SJCRH30 (cell line): ENCODE measurements at regions not wholly inside any gene's neighbourhood (a gene's known extent, or its start where the extent isn't known, plus 50 kb on each side); places are given as distances from the start of the nearest gene placed in this dataset.

Experiments
- DNase-seq, 2 experiments: peaks; one replicate each; pipeline ENCODE4 v3.0.0-alpha.2; 2015 to 2020
- H3K27ac ChIP-seq: fragments of 250-450 bp; sonication (Bioruptor Pico); 2 replicates; pipeline ENCODE4 v1.5.1; 2020; ENCODE audit warnings: mild to moderate bottlenecking, moderate library complexity
- H3K27me3 ChIP-seq: fragments of 250-450 bp; sonication (Bioruptor Pico); 2 replicates; pipeline ENCODE4 v1.5.1; 2020; ENCODE audit warnings: mild to moderate bottlenecking, moderate library complexity
- H3K36me3 ChIP-seq: fragments of 250-450 bp; sonication (Bioruptor Pico); 2 replicates; pipeline ENCODE4 v1.5.1; 2020; ENCODE audit warnings: mild to moderate bottlenecking, moderate library complexity
- H3K4me1 ChIP-seq: fragments of 250-450 bp; sonication (Bioruptor Pico); 2 replicates; pipeline ENCODE4 v1.5.1; 2020; ENCODE audit warnings: mild to moderate bottlenecking, moderate library complexity
- H3K4me3 ChIP-seq: fragments of 250-450 bp; sonication (Bioruptor Pico); 2 replicates; pipeline ENCODE4 v1.5.1; 2020; ENCODE audit warnings: mild to moderate bottlenecking, moderate library complexity
- H3K9me3 ChIP-seq: fragments of 250-450 bp; sonication (Bioruptor Pico); replicated peaks from 2 replicates; pipeline ENCODE4 v1.5.1; 2020; ENCODE audit warnings: mild to moderate bottlenecking, moderate library complexity

GRCh38 chr20:53711333-53712211 is 117.9 kb upstream of the ZNF217 start:
- Histone ChIP-seq H3K27me3 (no peaks in the 10 kb centered on the region), H3K36me3 (no peaks in the 10 kb centered on the region), H3K9me3 (no peaks in the 10 kb centered on the region), H3K27ac (no peak overlapping the region), H3K4me1 (peaks cover 23% of the 10 kb centered on the region), H3K4me3 (no peak overlapping the region)
- DNase-seq = no peak

- no peaks in the 10 kb centered on the region for H3K27me3 ChIP-seq
- no peaks in the 10 kb centered on the region for H3K9me3 ChIP-seq
- no peaks in the 10 kb centered on the region for H3K36me3 ChIP-seq
- DNase-seq = peak; percentile 93 to 99
- H3K4me3 ChIP-seq = no peak overlapping the region
- H3K27ac ChIP-seq = peak overlapping the region; percentile 32
- peaks cover 32% of the 10 kb centered on the region for H3K4me1 ChIP-seq
Observed at GRCh38 chr20:53708129-53708968, 114.7 kb upstream of the ZNF217 start.

DNA sequence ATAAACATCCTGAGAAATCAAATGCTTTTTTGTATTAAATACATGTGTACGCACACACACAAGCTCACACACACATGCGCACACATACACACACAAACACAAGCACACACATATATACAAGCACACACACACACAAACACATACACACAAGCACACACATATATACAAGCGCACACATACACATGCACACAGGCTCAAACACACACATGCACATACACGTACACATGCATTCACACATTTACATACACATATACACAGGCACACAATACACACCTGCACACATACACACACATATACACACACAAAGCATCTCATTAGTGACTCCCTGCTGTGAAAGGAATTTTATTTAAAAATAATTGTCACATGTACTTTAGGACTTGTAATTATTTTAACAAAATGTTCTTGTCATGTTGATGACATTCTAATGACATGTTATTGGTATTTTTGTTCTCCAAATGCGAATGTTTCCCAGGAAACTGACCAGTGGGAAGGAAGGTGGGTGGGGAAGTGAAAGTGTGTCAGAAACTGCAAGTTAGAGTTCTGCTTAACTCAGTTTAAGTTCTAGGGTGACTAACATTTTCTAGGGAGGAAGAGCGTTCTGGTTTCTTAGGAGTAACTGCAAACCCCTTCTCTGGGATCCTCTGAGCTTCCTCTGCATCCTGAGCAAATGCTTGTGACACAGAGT is 113.9 kb upstream of the ZNF217 start:
- H3K4me1 ChIP-seq = peaks cover 32% of the 10 kb centered on the region
- no peaks in the 10 kb centered on the region for H3K27me3 ChIP-seq
- no peak for DNase-seq
- H3K36me3 ChIP-seq = no peaks in the 10 kb centered on the region
- H3K27ac ChIP-seq = peak overlapping the region; percentile 32
- H3K4me3 ChIP-seq = no peak overlapping the region
- no peaks in the 10 kb centered on the region for H3K9me3 ChIP-seq

GRCh38 chr20:53706466-53707370 is 113.1 kb upstream of the ZNF217 start:
- H3K27me3 ChIP-seq = no peaks in the 10 kb centered on the region
- H3K4me1 ChIP-seq = peaks cover 29% of the 10 kb centered on the region
- H3K9me3 ChIP-seq = no peaks in the 10 kb centered on the region
- no peak overlapping the region for H3K4me3 ChIP-seq
- peak; percentile 51 to 72 for DNase-seq
- H3K36me3 ChIP-seq = no peaks in the 10 kb centered on the region
- H3K27ac ChIP-seq = peak overlapping the region; percentile 23

GRCh38 chr20:53706008-53706465 is 112.4 kb upstream of the ZNF217 start:
- H3K4me1 ChIP-seq = peaks cover 28% of the 10 kb centered on the region
- H3K4me3 ChIP-seq = no peak overlapping the region
- peak overlapping the region; percentile 23; the same call in 1 of the 2 replicates for H3K27ac ChIP-seq
- no peaks in the 10 kb centered on the region for H3K27me3 ChIP-seq
- H3K36me3 ChIP-seq = no peaks in the 10 kb centered on the region
- no peak for DNase-seq
- no peaks in the 10 kb centered on the region for H3K9me3 ChIP-seq

DNA sequence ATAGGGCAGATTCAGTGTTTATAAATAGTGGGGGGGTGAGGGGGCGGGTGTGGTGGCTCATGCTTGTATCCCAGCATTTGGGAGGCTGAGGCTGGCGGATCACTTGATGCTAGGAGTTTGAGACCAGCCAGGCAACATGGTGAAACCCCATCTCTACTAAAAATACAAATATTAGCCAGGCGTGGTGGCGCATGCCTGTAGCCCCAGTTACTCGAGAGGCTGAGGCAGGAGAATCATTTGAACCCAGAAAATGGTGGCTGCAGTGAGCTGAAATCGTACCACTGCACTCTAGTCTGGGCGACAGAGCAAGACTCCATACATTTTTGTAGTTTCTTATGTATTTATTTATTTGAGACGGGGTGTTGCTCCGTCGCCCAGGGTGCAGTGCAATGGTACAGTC is 109.0 kb upstream of the ZNF217 start:
- Histone ChIP-seq H3K9me3 (no peaks in the 10 kb centered on the region), H3K4me1 (peaks cover 20% of the 10 kb centered on the region), H3K27me3 (no peaks in the 10 kb centered on the region), H3K4me3 (no peak overlapping the region), H3K36me3 (no peaks in the 10 kb centered on the region), H3K27ac (no peak overlapping the region)
- DNase-seq = no peak

- no peak overlapping the region for H3K4me3 ChIP-seq
- DNase-seq = no peak
- no peak overlapping the region for H3K27ac ChIP-seq
- no peaks in the 10 kb centered on the region for H3K4me1 ChIP-seq
- no peaks in the 10 kb centered on the region for H3K9me3 ChIP-seq
- no peaks in the 10 kb centered on the region for H3K27me3 ChIP-seq
- H3K36me3 ChIP-seq = no peaks in the 10 kb centered on the region
Observed at GRCh38 chr20:53699906-53700305, 106.3 kb upstream of the ZNF217 start.

DNA sequence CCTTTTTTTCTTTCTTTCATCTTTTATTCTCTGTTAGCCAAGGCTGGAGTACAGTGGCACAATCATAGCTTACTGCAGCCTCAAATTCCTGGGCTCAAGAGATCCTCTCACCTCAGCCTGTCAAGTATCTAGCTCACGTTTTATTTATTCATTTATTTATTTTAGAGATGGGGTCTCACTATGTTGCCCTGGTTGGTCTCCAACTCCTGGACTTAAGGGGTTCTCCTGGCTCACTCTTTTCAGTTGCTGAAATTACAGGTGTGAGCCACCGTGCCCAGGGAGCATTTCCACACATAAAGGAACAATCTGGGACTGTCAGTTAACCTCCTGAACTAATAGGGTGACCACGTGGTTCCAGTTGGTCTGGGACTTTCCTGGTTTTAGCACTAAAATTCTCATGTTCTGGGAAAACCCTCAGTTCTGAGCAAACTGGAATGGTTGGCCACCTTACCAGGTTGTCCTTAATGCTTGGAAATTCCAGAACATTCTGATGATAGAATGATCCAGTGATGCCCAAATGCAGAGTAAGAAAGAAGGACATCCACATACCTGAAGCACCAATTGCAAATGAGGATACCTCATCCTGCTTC is 105.5 kb upstream of the ZNF217 start:
- Histone ChIP-seq H3K27me3 (no peaks in the 10 kb centered on the region), H3K4me3 (no peak overlapping the region), H3K36me3 (no peaks in the 10 kb centered on the region), H3K4me1 (no peaks in the 10 kb centered on the region), H3K27ac (no peak overlapping the region), H3K9me3 (no peaks in the 10 kb centered on the region)
- DNase-seq = no peak

DNA sequence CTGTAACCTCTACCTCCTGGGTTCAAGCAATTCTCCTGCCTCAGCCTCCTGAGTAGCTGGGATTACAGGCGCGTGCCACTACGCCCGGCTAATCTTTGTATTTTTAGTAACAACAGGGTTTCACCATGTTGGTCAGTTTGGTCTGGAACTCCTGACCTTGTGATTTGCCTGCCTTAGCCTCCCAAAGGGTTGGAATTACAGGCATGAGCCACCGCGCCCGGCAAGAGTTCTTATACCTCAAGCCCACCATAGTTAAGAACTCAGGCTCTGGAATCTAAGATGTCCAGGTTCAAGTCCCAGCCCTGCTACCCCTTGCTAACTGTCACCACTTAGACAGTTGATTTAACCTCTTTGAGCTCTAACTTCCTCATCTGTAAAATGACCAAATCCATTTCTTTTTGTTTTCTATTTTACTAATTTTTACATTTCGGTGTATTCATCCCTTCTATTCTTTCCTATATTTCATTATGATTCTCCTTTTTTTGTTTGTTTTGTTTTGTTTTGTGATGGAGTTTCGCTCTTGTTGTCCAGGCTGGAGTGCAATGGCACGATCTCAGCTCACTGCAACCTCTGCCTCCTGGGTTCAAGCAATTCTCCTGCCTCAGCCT is 104.8 kb upstream of the ZNF217 start:
- DNase-seq = no peak
- H3K36me3 ChIP-seq = no peaks in the 10 kb centered on the region
- H3K9me3 ChIP-seq = no peaks in the 10 kb centered on the region
- H3K27me3 ChIP-seq = no peaks in the 10 kb centered on the region
- H3K27ac ChIP-seq = no peak overlapping the region
- no peak overlapping the region for H3K4me3 ChIP-seq
- no peaks in the 10 kb centered on the region for H3K4me1 ChIP-seq

DNA sequence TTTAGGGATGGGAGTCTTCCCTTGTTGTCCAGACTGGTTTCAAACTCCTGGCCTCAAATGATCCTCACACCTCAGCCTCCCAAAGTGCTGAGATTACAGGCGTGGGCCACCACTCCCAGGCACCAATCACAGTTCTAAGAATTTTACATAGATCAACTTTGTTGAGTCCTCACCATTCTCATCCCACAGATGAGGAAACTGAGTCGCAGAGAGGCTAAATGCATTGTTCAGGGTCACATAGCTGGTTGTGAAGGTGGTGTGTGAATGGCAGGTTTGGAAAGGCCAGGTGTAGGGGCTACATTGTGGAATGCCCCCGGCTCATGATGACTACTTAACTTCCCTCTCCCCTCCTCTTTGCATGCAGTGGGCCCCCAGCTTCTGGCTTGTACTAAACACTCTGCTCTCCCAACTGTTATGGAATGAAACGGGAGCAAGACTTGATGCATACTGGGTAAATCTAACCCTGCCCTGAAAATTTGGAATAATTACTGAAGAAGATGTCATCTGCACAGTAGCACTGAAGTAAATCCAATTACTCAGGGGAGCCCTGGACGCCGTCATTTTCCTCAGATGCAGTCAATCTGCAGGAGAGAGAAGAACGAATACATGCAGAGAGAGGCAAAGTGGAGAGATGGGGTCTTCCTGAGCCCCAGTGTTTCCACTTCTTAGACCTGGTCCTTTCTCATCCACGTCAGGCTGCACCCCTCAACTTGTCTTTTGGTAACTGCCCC is 102.3 kb upstream of the ZNF217 start:
- H3K9me3 ChIP-seq = no peaks in the 10 kb centered on the region
- no peak overlapping the region for H3K27ac ChIP-seq
- no peak overlapping the region for H3K4me3 ChIP-seq
- DNase-seq = no peak
- H3K4me1 ChIP-seq = no peaks in the 10 kb centered on the region
- no peaks in the 10 kb centered on the region for H3K36me3 ChIP-seq
- peaks cover 3% of the 10 kb centered on the region; the same call in 1 of the 2 replicates for H3K27me3 ChIP-seq

DNA sequence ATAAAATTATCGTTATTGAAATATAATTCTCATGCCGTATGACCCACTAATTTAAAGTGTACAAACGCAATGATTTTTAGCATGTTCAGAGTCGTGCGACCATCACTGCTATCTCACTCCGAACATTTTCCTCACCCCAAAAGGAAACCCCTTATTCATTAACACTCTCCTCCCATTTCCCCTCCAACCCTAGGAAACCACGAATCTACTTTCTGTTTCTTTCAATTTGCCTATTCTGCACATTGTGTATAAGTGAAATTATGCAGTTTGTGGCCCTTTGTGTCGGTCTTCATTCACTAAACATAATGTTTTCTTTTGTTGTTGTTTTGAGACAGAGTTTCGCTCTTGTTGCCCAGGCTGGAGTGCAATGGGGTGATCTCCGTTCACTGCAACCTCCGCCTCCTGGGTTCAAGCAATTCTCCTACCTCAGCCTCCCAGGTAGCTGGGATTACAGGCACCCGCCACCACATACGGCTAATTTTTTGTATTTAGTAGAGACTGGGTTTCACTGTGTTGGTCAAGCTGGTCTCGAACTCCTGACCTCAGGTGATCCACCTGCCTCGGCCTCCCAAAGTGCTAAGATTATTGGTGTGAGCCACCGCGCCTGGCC is 99.7 kb upstream of the ZNF217 start:
- no peaks in the 10 kb centered on the region for H3K9me3 ChIP-seq
- H3K27ac ChIP-seq = no peak overlapping the region
- no peak for DNase-seq
- H3K4me3 ChIP-seq = no peak overlapping the region
- no peaks in the 10 kb centered on the region for H3K36me3 ChIP-seq
- peaks cover 3% of the 10 kb centered on the region; the same call in 1 of the 2 replicates for H3K27me3 ChIP-seq
- peaks cover 3% of the 10 kb centered on the region; the same call in 1 of the 2 replicates for H3K4me1 ChIP-seq

DNA sequence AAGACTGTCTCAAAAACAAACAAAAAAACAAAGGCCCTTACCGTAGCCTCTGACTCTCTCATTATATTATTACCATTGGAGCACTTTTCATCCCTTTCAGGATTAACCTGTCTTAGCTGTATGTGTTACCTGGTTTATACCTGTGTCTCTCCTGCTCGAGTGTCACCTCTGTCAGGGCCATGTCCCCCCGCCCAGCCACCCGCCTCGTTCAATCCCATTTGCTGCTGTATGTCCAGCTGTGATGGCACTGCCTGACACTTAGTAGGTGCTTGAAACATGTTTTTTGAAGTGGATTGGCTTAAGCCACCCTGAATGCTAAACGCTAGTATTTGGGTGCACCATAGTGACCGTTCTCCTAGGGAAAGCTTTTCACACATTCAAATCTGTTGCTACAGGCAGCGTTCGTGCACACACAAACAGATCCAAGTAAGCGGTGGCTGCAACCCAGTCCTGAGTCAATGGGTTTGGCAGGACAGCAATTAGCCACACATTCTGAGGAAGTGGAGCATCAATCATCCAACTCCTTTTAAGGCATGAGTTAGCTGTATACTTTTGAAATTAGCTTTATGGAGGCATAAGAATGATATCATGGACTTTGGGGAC is 98.9 kb upstream of the ZNF217 start:
- H3K27ac ChIP-seq = no peak overlapping the region
- DNase-seq = no peak
- no peaks in the 10 kb centered on the region for H3K36me3 ChIP-seq

More for the DNA sequence above, 98.9 kb upstream of the ZNF217 start:
- Histone ChIP-seq H3K4me3 (no peak overlapping the region), H3K27me3 (peaks cover 3% of the 10 kb centered on the region; the same call in 1 of the 2 replicates), H3K4me1 (peaks cover 3% of the 10 kb centered on the region; the same call in 1 of the 2 replicates), H3K9me3 (no peaks in the 10 kb centered on the region)
